Right cardiac atrium (tissue), 5 donors: ENCODE measurements at regions not wholly inside any gene's neighbourhood (a gene's known extent, or its start where the extent isn't known, plus 50 kb on each side); places are given as distances from the start of the nearest gene placed in this dataset.

Source experiments
- ATAC-seq, 2 donors: fragments of 200-7000 bp; cut with Tn5 transposase; one replicate each; pipeline versions ENCODE4 v1.8.0 to v1.9.1; 2020; ENCODE audit warnings: moderate library complexity in 2 of 2, mild to moderate bottlenecking in 1 of 2
- DNase-seq, 3 donors: peaks; one replicate each; pipeline ENCODE4 v3.0.0-alpha.2; 2020
- H3K27ac ChIP-seq: one replicate; pipeline ENCODE4 v1.5.1; 2013; ENCODE audit warnings: mild to moderate bottlenecking, low read length, control low read depth, moderate library complexity
- H3K27me3 ChIP-seq: one replicate; pipeline ENCODE4 v1.6.1; 2013; ENCODE audit not compliant: control insufficient read depth, insufficient read depth
- H3K4me1 ChIP-seq: one replicate; pipeline ENCODE4 v1.6.1; 2013; ENCODE audit warnings: low read length; ENCODE audit not compliant: control insufficient read depth, insufficient read depth
- H3K4me3 ChIP-seq: one replicate; pipeline ENCODE4 v1.5.1; 2013; ENCODE audit warnings: low read length, control low read depth
- H3K9me3 ChIP-seq: one replicate; pipeline ENCODE4 v1.6.1; 2013; ENCODE audit warnings: low read length; ENCODE audit not compliant: control insufficient read depth
- WGBS: extraction: QIAGEN DNeasy Blood & Tissue Kit; methylation state at CpG from one replicate; pipeline ENCODE4 v1.1.7; 2013; 5-methylcytosine and 5-hydroxymethylcytosine counted together
- intact Hi-C, 4 donors: fragments of 100-400 bp; cut with DNase I; formaldehyde crosslinking; loops; one replicate each; pipeline versions ENCODE4 v1.11.0 to v1.14.0; 2022 to 2023
- donor health status: healthy with polysubstance abuse.
- donor health status: DM: no; HTN: yes; CAD: no.
- donor health status: DM: no; HTN: no; CAD: no.
- donor health status: DM: no; HTN: yes; CAD: no; lungs with severe emphysema.
- donor health status: DM: yes; HTN: yes; CAD: no.

- intact Hi-C loops, result no loop called here
- 42% methylated on average over 6 of the region's 6 CpGs for WGBS
- no peak overlapping the region for H3K27ac ChIP-seq
- H3K27me3 ChIP-seq, result no peaks in the 10 kb centered on the region
- H3K4me3 ChIP-seq, result no peak overlapping the region
- peaks cover 3% of the 10 kb centered on the region for H3K4me1 ChIP-seq
- DNase-seq, result no peak
- no peaks in the 10 kb centered on the region for H3K9me3 ChIP-seq
- peak; percentile 15 to 58 for ATAC-seq
Measured at GRCh38 chr11:8826901-8827560, 84.0 kb upstream of the AKIP1 start.

GRCh38 chr11:8828046-8828445 is 82.9 kb upstream of the AKIP1 start:
- Histone ChIP-seq H3K27me3 (no peaks in the 10 kb centered on the region), H3K4me3 (no peak overlapping the region), H3K27ac (no peak overlapping the region), H3K9me3 (no peaks in the 10 kb centered on the region), H3K4me1 (peaks cover 4% of the 10 kb centered on the region)
- intact Hi-C loops, result no loop called here
- ATAC-seq (no peak), DNase-seq (no peak)
- WGBS, result 90% methylated on average over 3 of the region's 3 CpGs

GRCh38 chr11:8828580-8829361 is 82.2 kb upstream of the AKIP1 start:
- peaks cover 4% of the 10 kb centered on the region for H3K4me1 ChIP-seq
- 86% methylated on average over 11 of the region's 11 CpGs for WGBS
- ATAC-seq (no peak), DNase-seq (no peak)
- no peak overlapping the region for H3K27ac ChIP-seq
- H3K9me3 ChIP-seq, result no peaks in the 10 kb centered on the region
- intact Hi-C loops, result no loop called here
- H3K4me3 ChIP-seq, result no peak overlapping the region
- H3K27me3 ChIP-seq, result no peaks in the 10 kb centered on the region

GRCh38 chr11:8829556-8829955 is 81.4 kb upstream of the AKIP1 start:
- no peak for ATAC-seq
- H3K27ac ChIP-seq, result no peak overlapping the region
- intact Hi-C loops, result no loop called here
- no peaks in the 10 kb centered on the region for H3K27me3 ChIP-seq
- WGBS, result 83% methylated on average over 8 of the region's 8 CpGs
- DNase-seq, result no peak
- H3K4me1 ChIP-seq, result peaks cover 4% of the 10 kb centered on the region
- H3K9me3 ChIP-seq, result no peaks in the 10 kb centered on the region
- no peak overlapping the region for H3K4me3 ChIP-seq

- DNase-seq (no peak), ATAC-seq (no peak)
- Histone ChIP-seq H3K4me3 (no peak overlapping the region), H3K27ac (no peak overlapping the region), H3K9me3 (no peaks in the 10 kb centered on the region), H3K4me1 (peaks cover 4% of the 10 kb centered on the region), H3K27me3 (no peaks in the 10 kb centered on the region)
- 89% methylated on average over 3 of the region's 3 CpGs for WGBS
- intact Hi-C loops, result no loop called here
Measured at GRCh38 chr11:8830641-8831040, 80.3 kb upstream of the AKIP1 start.

- ATAC-seq (no peak), DNase-seq (no peak)
- intact Hi-C loops, result no loop called here
- no peaks in the 10 kb centered on the region for H3K27me3 ChIP-seq
- no peak overlapping the region for H3K4me3 ChIP-seq
- no peak overlapping the region for H3K27ac ChIP-seq
- H3K9me3 ChIP-seq, result no peaks in the 10 kb centered on the region
- H3K4me1 ChIP-seq, result peaks cover 4% of the 10 kb centered on the region
- 78% methylated on average over 9 of the region's 9 CpGs for WGBS
Measured at GRCh38 chr11:8831861-8832260, 79.1 kb upstream of the AKIP1 start.

GRCh38 chr11:8832571-8833260 is 78.3 kb upstream of the AKIP1 start:
- H3K9me3 ChIP-seq, result no peaks in the 10 kb centered on the region
- 51% methylated on average over 9 of the region's 9 CpGs for WGBS
- peaks cover 1% of the 10 kb centered on the region for H3K4me1 ChIP-seq
- intact Hi-C loops, result no loop called here
- H3K4me3 ChIP-seq, result no peak overlapping the region
- no peak for DNase-seq
- no peaks in the 10 kb centered on the region for H3K27me3 ChIP-seq
- H3K27ac ChIP-seq, result peak overlapping the region; percentile 43
- ATAC-seq, result peak; percentile 58 to 71

- 62% methylated on average over 4 of the region's 4 CpGs for WGBS
- H3K4me1 ChIP-seq, result peaks cover 1% of the 10 kb centered on the region
- H3K27me3 ChIP-seq, result no peaks in the 10 kb centered on the region
- no peak for ATAC-seq
- no peak overlapping the region for H3K27ac ChIP-seq
- intact Hi-C loops, result no loop called here
- DNase-seq, result no peak
- H3K4me3 ChIP-seq, result no peak overlapping the region
- no peaks in the 10 kb centered on the region for H3K9me3 ChIP-seq
Measured at GRCh38 chr11:8833568-8834315, 77.2 kb upstream of the AKIP1 start.

GRCh38 chr11:8834379-8834778 is 76.6 kb upstream of the AKIP1 start:
- ATAC-seq (no peak), DNase-seq (no peak)
- no peak overlapping the region for H3K4me3 ChIP-seq
- peaks cover 1% of the 10 kb centered on the region for H3K4me1 ChIP-seq
- no peaks in the 10 kb centered on the region for H3K27me3 ChIP-seq
- WGBS, result 77% methylated on average over 5 of the region's 5 CpGs
- no peaks in the 10 kb centered on the region for H3K9me3 ChIP-seq
- intact Hi-C loops, result no loop called here
- no peak overlapping the region for H3K27ac ChIP-seq

- no peak overlapping the region for H3K4me3 ChIP-seq
- H3K4me1 ChIP-seq, result peaks cover 11% of the 10 kb centered on the region
- intact Hi-C loops, result no loop called here
- H3K9me3 ChIP-seq, result no peaks in the 10 kb centered on the region
- H3K27me3 ChIP-seq, result no peaks in the 10 kb centered on the region
- 33% methylated on average over 7 of the region's 7 CpGs for WGBS
- DNase-seq (no peak), ATAC-seq (peak; percentile 48 to 49)
- H3K27ac ChIP-seq, result peak overlapping the region; percentile 14
Measured at GRCh38 chr11:8838248-8838647, 72.7 kb upstream of the AKIP1 start.
